WI38 (cell line): ENCODE measurements at regions not wholly inside any gene's neighbourhood (a gene's known extent, or its start where the extent isn't known, plus 50 kb on each side); places are given as distances from the start of the nearest gene placed in this dataset.

Experiments
- H3K4me3 ChIP-seq: 2 replicates; pipeline ENCODE4 v1.5.1; 2011; ENCODE audit warnings: low read depth, mild to moderate bottlenecking, control low read depth, low read length
- TF ChIP-seq, protein P1 (sequence below): IDR thresholded peaks from 2 replicates; pipeline ENCODE4 v1.5.1; 2012; ENCODE audit warnings: low read depth, mild to moderate bottlenecking, control low read depth, low read length

DNA sequence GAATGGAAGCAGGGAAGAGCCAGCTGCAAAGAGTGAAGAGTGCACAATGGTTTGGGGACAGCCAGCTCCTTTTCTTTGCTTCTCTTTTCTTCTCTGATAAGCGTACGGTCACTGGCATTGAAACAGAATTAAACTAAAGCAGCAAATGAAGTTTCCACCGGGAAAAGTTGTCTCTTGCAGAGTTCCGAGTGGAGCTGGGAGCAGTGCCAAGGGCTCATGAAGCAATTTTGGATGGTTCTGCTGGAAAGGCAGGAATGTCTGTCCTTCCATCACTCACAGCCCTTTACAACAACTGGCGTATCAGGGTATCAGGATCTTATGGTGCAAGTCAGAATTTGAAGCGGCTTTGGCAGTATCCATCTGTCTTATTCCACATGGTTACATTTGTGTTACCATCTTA, 1042.9 kb downstream of the NTRK3 start:
- TF ChIP-seq, protein P1, sequence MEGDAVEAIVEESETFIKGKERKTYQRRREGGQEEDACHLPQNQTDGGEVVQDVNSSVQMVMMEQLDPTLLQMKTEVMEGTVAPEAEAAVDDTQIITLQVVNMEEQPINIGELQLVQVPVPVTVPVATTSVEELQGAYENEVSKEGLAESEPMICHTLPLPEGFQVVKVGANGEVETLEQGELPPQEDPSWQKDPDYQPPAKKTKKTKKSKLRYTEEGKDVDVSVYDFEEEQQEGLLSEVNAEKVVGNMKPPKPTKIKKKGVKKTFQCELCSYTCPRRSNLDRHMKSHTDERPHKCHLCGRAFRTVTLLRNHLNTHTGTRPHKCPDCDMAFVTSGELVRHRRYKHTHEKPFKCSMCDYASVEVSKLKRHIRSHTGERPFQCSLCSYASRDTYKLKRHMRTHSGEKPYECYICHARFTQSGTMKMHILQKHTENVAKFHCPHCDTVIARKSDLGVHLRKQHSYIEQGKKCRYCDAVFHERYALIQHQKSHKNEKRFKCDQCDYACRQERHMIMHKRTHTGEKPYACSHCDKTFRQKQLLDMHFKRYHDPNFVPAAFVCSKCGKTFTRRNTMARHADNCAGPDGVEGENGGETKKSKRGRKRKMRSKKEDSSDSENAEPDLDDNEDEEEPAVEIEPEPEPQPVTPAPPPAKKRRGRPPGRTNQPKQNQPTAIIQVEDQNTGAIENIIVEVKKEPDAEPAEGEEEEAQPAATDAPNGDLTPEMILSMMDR: no peak
- no peak overlapping the region for H3K4me3 ChIP-seq

DNA sequence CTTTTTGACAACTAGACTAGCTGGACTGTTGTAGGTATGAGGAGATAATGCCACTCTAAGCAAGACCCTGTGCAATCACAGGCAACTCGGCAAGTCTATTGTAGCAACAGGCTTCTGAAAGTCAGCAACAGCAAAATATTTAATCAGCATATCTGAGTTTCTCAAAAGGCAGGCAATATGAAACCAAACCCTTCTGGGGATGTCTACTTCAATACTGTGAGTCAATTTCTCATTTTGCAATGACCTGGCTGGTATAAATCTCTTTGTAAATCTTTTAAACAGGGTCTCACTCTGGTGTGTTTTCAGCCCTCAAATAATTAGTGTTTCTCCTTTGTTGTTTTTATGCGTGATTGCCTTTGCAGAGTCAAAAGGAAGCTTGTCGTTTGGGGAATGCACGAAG, 1044.5 kb downstream of the NTRK3 start:
- H3K4me3 ChIP-seq: no peak overlapping the region
- TF ChIP-seq, protein P1: no peak

DNA sequence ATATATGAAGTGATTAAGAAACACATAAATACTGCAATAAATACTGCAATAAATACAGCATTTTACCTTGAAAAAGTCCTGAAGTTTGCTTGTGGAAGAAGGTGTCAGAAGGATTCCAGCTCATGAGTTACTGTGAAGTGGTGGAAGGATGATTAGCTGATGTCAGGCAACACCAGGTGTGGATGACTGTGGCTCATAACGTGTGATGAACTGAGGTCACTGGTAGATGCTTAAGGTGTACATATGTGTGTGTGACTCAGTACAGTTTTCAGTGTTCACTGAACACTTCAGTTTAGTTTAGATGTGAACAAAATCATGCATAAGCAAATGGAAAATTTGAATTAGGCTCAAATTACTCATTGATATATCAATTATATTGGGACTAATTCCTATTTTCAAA, 1045.0 kb downstream of the NTRK3 start:
- H3K4me3 ChIP-seq: no peak overlapping the region
- TF ChIP-seq, protein P1: no peak

DNA sequence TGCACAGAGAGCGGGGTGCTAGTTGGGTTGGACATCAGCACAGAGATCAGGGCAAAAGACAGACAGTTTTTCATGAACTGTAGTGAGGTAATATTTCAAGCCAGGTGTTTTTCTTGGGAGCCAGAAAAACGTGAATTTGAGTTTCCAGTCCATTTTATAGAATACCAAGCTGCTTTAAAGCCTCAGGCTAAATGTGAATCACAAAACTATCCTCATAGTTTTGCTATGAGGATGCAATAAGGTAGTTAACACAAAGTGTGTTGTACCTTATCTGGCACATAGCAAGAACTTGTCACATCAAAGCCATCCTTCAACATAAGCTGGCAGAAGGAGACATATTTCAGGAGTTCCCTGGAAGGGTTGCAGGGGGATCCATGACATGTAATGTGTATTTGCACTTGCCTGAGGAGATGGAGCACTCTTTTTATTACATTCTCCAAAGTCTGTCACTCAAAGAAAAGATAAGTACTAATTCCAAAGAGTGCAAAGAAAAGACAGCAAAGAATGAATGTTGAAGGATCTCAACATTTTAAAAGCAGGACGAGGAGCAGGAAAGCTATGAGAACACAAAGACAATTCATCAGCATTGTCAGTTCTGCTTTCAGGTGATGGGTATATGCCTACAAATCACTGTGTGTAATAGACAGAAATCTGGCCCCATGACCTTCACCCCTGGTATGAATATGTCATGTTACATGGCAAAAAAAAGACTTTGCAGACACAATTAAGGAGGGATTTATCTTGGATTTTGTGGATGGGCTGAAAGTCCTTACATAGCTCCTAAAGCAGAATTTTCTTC, 1046.4 kb downstream of the NTRK3 start:
- H3K4me3 ChIP-seq: no peak overlapping the region
- TF ChIP-seq, protein P1: no peak

DNA sequence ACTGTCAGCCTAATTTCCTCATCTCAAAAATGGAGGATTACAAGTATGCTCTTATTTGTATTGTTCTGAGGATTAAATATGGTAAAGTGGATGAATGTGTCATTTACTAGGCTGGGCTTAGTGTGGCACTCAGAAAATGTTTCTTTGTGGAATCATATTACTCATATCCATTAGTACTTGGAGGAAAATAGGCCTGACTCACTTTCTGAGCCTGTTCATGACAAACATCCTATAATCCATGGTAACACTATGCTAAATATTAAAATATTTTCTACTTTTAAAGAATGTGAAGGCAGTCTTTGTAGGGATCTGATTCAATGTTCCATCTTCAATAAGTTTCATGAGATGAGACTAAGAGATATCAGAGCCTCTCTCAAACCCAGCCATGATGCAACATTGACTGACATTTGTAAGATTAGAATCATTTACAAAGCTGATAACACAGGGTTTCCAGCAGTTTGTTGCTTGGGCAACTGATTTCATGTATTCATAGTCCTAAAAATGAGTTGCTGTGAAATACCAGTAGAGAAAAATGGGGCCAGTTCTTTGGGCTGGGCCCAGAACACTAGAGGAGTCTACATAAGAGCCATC, 1048.5 kb downstream of the NTRK3 start:
- TF ChIP-seq, protein P1: no peak
- H3K4me3 ChIP-seq: no peak overlapping the region

DNA sequence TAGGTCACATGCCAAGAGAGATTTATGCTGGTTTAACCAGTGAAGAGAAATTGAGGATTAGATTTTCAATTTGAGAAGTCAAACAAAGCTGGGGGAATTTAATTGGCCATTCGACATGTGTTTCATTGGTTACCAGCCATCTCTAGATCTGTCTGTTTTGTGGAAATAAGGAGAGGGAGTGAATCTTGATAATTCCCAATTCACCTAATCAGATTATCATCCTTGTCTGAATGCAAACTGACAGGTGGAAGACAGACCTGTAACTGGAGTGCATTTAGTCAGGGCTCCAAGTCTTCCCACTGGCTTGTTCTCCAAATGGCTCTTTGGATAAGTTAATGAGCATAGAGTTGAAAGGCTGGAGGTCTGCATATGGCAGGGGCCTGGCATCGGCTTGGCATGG, 1049.3 kb downstream of the NTRK3 start:
- TF ChIP-seq, protein P1: no peak
- no peak overlapping the region for H3K4me3 ChIP-seq

DNA sequence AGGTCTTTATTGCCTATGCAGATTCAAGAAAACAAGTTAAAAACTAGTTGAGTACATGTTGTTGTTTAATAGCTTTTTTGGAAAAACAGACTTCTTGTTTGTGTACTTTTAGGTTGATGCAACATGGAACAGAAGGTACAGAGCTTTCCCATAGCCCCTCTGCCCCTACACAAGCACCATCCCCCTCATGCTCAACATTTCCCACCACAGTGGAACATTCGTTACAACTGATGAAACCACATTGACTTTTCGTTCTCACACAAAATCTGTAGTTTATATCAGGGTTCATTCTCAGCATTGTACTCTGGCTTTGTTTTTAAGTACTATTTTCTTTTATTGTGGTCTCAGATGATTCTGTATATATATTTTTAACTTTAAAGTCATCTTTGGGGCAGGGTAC, 1054.6 kb downstream of the NTRK3 start:
- no peak overlapping the region for H3K4me3 ChIP-seq
- TF ChIP-seq, protein P1: no peak
